H1 (cell line): ENCODE measurements at regions not wholly inside any gene's neighbourhood (a gene's known extent, or its start where the extent isn't known, plus 50 kb on each side); places are given as distances from the start of the nearest gene placed in this dataset.

Source experiments
- CBX5 ChIP-seq: fragments of 300-800, 300-1000 bp; sonication (generic); IDR thresholded peaks from 2 replicates; pipeline ENCODE4 v1.7.1; 2016; ENCODE audit warnings: antibody characterized with exemption, low read length, low read depth
- CHD2 ChIP-seq: IDR thresholded peaks from 2 replicates; pipeline ENCODE4 v1.6.1; 2012; ENCODE audit warnings: low read length, improper control_type of control experiment
- HDAC2 ChIP-seq, 2 experiments: fragments of 300-600 bp in 1 of 2; sonication (generic) in 1 of 2; IDR thresholded peaks; 2 replicates each; pipeline ENCODE4 v1.6.1; 2011 to 2012; ENCODE audit warnings: low read depth in 2 of 2, low read length in 2 of 2, mild to moderate bottlenecking in 2 of 2, moderate library complexity in 2 of 2, borderline replicate concordance in 1 of 2, inconsistent platforms in 1 of 2
- MAFK ChIP-seq: IDR thresholded peaks from 2 replicates; pipeline ENCODE4 v1.6.1; 2012; ENCODE audit warnings: low read depth, mild to moderate bottlenecking, improper control_type of control experiment, low read length
- SIN3A ChIP-seq, 2 experiments: IDR thresholded peaks in 1 of 2; conservative IDR thresholded peaks in 1 of 2; 2 replicates each; pipeline ENCODE4 v1.6.1; 2011 to 2012; ENCODE audit warnings: low read length in 2 of 2, improper control_type of control experiment in 1 of 2, low read depth in 1 of 2, mild to moderate bottlenecking in 1 of 2

DNA sequence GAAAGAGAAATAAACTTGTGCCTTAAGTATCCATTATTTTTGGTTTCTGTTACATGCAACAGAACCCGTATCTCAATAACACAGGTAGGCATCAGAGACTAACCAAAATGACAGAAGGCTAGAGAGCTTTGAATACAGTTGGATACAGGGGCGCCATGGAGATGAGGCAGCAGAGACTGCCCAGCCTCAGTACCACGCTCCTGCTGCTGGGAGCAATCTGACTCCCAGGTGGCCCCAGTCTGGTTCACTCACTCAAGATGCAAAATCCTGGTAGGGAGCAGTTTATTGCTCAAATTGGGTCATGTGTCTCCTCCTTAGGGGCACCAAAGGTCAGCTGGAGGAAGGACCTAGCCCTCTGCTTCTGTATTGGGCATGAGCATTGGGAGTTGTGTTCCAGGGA lies 218.9 kb downstream of the USP22 start (continued):
- TF ChIP-seq SIN3A (conservative IDR thresholded peaks at IDR 0.05 in 1 of 2, IDR thresholded peaks at IDR 0.05 in 1 of 2; ENCODE audit: low read depth in 1 of 2, low read length in 2 of 2) = no peak
- TF ChIP-seq HDAC2 (IDR thresholded peaks at IDR 0.05; ENCODE audit: borderline replicate concordance in 1 of 2, low read depth in 2 of 2, low read length in 2 of 2) = no peak
- no peak for TF ChIP-seq MAFK
- TF ChIP-seq CBX5 = no peak
- no peak for TF ChIP-seq CHD2
